GM12878 (cell line): ENCODE measurements at regions not wholly inside any gene's neighbourhood (a gene's known extent, or its start where the extent isn't known, plus 50 kb on each side); places are given as distances from the start of the nearest gene placed in this dataset.

Experiments used
- ATF7 ChIP-seq: fragments of 450-650 bp; IDR thresholded peaks from 2 replicates; pipeline ENCODE4 v1.6.1; 2016; ENCODE audit warnings: low read depth, mild to moderate bottlenecking
- EZH2 ChIP-seq: IDR thresholded peaks from 2 replicates; pipeline ENCODE4 v1.6.1; 2012; ENCODE audit warnings: low read depth, mild to moderate bottlenecking, control low read depth, inconsistent platforms, low read length, borderline replicate concordance; ENCODE audit not compliant: control insufficient read depth
- MXI1 ChIP-seq: fragments of 150-350 bp; IDR thresholded peaks from 2 replicates; pipeline ENCODE4 v1.6.1; 2011; ENCODE audit warnings: low read depth, mild to moderate bottlenecking, inconsistent platforms, low read length, improper control_type of control experiment
- MYC ChIP-seq: IDR thresholded peaks from 2 replicates; pipeline ENCODE4 v1.6.1; 2011; ENCODE audit warnings: mild to moderate bottlenecking, low read length, moderate library complexity, inconsistent platforms; ENCODE audit not compliant: insufficient read depth, insufficient replicate concordance, insufficient read length, severe bottlenecking
- NRF1 ChIP-seq: conservative IDR thresholded peaks from 2 replicates; pipeline ENCODE4 v1.6.1; 2011; ENCODE audit warnings: mild to moderate bottlenecking, low read depth, low read length, improper control_type of control experiment
- POLR2A ChIP-seq: IDR thresholded peaks from 2 replicates; pipeline ENCODE4 v1.6.1; 2011; ENCODE audit warnings: low read depth, mild to moderate bottlenecking, low read length
- SIN3A ChIP-seq: IDR thresholded peaks from 2 replicates; pipeline ENCODE4 v1.6.1; 2012; ENCODE audit warnings: low read depth, low read length, improper control_type of control experiment
- STAT1 ChIP-seq: fragments of 450-650 bp; conservative IDR thresholded peaks from 2 replicates; pipeline ENCODE4 v1.6.1; 2014; ENCODE audit warnings: antibody characterized with exemption, mild to moderate bottlenecking
- TBL1XR1 ChIP-seq: IDR thresholded peaks from 2 replicates; pipeline ENCODE4 v1.6.1; 2012; ENCODE audit warnings: low read depth, low read length, improper control_type of control experiment
- YY1 ChIP-seq: IDR thresholded peaks from 2 replicates; pipeline ENCODE4 v1.6.1; 2011; ENCODE audit warnings: low read depth, mild to moderate bottlenecking, low read length
- TF ChIP-seq, protein P1 (sequence below), 3 experiments: IDR thresholded peaks in 2 of 3; conservative IDR thresholded peaks in 1 of 3; 2 replicates each; pipeline ENCODE4 v1.5.1; 2011; ENCODE audit warnings: low read depth in 3 of 3, low read length in 3 of 3, mild to moderate bottlenecking in 3 of 3, control low read depth in 2 of 3, moderate library complexity in 2 of 3, inconsistent platforms in 1 of 3, mixed read lengths in 1 of 3; ENCODE audit not compliant: control insufficient read depth in 2 of 3, insufficient read depth in 1 of 3; ENCODE audit errors: extremely low read depth in 1 of 3
- TF ChIP-seq, protein P2 (sequence below): IDR thresholded peaks from 2 replicates; pipeline ENCODE4 v1.6.1; 2011; ENCODE audit warnings: low read depth, mild to moderate bottlenecking, low read length, moderate library complexity, borderline replicate concordance; ENCODE audit errors: extremely low read depth
- TF ChIP-seq, protein P3 (sequence below): IDR thresholded peaks from 2 replicates; pipeline ENCODE4 v1.6.1; 2012; ENCODE audit warnings: low read depth, low read length, improper control_type of control experiment
- TF ChIP-seq, protein P4 (sequence below): fragments of 150-350 bp; IDR thresholded peaks from 2 replicates; pipeline ENCODE4 v1.6.1; 2014; ENCODE audit warnings: mild to moderate bottlenecking, low read depth, low read length

DNA sequence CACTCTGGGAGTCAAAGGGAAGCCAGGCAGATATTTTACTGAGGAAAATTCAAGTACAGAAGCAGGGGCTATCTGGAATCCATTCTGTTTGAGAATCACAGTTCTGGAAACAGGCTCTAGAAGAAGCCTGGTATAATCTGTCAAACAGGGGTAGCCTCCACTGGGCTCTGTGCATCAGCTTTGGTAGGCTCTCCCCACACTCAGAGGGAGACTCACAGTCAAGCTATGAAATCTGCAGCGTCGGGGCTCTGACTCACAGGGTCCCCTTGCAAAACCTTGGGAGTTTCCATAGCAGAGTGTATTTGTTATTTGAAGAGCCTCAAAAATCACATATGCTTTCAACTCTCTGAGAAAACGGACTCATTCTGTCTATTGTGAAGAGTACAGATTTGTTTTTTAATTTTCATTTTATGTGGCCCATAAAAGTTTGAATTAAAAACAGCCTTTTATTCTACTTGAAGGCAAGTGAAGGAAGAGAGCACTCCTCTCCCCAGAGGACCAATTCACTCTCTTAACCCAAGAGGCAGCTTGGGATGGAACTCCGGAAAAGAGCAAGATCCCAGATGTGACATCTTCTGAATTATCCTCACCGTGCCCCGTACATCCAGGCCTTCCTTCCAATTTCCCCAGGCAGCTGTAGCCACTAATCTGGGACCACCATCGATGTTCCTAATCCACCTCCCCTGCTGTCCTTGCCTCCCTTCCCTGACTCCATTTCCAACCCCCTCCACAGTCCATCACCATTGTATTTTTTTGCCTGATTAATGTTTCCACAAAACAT lies 590.9 kb upstream of the MGMT start:
- no peak for TF ChIP-seq POLR2A
- no peak for TF ChIP-seq SIN3A
- TF ChIP-seq, protein P1, sequence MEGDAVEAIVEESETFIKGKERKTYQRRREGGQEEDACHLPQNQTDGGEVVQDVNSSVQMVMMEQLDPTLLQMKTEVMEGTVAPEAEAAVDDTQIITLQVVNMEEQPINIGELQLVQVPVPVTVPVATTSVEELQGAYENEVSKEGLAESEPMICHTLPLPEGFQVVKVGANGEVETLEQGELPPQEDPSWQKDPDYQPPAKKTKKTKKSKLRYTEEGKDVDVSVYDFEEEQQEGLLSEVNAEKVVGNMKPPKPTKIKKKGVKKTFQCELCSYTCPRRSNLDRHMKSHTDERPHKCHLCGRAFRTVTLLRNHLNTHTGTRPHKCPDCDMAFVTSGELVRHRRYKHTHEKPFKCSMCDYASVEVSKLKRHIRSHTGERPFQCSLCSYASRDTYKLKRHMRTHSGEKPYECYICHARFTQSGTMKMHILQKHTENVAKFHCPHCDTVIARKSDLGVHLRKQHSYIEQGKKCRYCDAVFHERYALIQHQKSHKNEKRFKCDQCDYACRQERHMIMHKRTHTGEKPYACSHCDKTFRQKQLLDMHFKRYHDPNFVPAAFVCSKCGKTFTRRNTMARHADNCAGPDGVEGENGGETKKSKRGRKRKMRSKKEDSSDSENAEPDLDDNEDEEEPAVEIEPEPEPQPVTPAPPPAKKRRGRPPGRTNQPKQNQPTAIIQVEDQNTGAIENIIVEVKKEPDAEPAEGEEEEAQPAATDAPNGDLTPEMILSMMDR (IDR thresholded peaks at IDR 0.05 in 2 of 3, conservative IDR thresholded peaks at IDR 0.05 in 1 of 3; ENCODE audit: control insufficient read depth in 2 of 3, extremely low read depth in 1 of 3, insufficient read depth in 1 of 3, low read depth in 3 of 3, low read length in 3 of 3), result no peak
- TF ChIP-seq, protein P2, sequence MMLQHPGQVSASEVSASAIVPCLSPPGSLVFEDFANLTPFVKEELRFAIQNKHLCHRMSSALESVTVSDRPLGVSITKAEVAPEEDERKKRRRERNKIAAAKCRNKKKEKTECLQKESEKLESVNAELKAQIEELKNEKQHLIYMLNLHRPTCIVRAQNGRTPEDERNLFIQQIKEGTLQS, result no peak
- no peak for TF ChIP-seq MYC
- no peak for TF ChIP-seq EZH2
- TF ChIP-seq, protein P3, sequence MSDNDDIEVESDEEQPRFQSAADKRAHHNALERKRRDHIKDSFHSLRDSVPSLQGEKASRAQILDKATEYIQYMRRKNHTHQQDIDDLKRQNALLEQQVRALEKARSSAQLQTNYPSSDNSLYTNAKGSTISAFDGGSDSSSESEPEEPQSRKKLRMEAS, result no peak
- no peak for TF ChIP-seq YY1
- TF ChIP-seq STAT1, result no peak
- TF ChIP-seq NRF1, result no peak
- no peak for TF ChIP-seq MXI1
- TF ChIP-seq TBL1XR1, result no peak
- TF ChIP-seq, protein P4, sequence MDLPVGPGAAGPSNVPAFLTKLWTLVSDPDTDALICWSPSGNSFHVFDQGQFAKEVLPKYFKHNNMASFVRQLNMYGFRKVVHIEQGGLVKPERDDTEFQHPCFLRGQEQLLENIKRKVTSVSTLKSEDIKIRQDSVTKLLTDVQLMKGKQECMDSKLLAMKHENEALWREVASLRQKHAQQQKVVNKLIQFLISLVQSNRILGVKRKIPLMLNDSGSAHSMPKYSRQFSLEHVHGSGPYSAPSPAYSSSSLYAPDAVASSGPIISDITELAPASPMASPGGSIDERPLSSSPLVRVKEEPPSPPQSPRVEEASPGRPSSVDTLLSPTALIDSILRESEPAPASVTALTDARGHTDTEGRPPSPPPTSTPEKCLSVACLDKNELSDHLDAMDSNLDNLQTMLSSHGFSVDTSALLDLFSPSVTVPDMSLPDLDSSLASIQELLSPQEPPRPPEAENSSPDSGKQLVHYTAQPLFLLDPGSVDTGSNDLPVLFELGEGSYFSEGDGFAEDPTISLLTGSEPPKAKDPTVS, result no peak
- TF ChIP-seq ATF7, result no peak
